Glomerular visceral epithelial cell (primary cell): ENCODE measurements at regions not wholly inside any gene's neighbourhood (a gene's known extent, or its start where the extent isn't known, plus 50 kb on each side); places are given as distances from the start of the nearest gene placed in this dataset.

ENCODE experiments used
- DNase-seq: peaks from one replicate; pipeline ENCODE4 v3.0.0-alpha.2; 2016; ENCODE audit errors: extremely low spot score

- DNase-seq = no peak
Observed at GRCh38 chr1:218135371-218135770, 149.7 kb upstream of the RRP15 start.

DNA sequence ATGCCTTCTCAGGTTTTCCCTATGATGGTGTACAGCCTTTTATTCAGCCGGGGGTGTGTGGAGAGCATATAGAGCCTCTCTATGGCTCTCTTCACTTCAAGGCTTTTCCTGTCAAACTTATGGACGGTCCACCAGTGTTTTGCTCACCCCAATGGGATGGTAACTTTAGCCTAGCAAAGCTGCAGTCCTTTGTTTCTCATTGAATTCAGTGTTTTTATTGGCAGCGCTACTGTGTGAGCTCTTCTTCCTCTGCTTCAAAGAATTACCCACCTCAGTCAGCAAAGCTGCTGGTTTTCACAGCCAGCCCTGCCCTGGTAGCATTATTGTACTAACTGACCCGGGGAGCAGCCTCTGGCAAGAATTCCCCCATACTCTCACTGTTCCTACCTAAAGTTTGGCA is 145.3 kb upstream of the RRP15 start:
- DNase-seq = no peak

GRCh38 chr1:218156595-218156994 is 128.5 kb upstream of the RRP15 start:
- DNase-seq = no peak

DNA sequence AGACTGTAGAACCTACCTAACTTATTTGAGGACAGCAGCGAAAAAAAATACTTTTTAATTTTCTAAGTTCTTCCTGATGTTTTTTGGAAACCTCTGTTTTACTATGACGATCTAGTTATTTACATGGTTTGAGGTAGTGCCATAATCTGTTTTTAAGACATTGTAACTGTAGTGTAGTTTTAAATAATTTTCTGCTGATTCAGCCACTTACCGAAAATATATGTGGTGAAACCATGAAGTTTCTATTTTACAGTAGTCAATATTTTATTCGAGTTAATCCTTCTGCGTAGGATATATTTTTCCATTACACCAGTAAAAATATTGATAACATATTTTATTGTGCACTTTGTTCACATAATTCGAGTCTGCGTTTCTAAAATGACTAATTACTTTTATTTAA is 121.7 kb upstream of the RRP15 start:
- no peak for DNase-seq

DNA sequence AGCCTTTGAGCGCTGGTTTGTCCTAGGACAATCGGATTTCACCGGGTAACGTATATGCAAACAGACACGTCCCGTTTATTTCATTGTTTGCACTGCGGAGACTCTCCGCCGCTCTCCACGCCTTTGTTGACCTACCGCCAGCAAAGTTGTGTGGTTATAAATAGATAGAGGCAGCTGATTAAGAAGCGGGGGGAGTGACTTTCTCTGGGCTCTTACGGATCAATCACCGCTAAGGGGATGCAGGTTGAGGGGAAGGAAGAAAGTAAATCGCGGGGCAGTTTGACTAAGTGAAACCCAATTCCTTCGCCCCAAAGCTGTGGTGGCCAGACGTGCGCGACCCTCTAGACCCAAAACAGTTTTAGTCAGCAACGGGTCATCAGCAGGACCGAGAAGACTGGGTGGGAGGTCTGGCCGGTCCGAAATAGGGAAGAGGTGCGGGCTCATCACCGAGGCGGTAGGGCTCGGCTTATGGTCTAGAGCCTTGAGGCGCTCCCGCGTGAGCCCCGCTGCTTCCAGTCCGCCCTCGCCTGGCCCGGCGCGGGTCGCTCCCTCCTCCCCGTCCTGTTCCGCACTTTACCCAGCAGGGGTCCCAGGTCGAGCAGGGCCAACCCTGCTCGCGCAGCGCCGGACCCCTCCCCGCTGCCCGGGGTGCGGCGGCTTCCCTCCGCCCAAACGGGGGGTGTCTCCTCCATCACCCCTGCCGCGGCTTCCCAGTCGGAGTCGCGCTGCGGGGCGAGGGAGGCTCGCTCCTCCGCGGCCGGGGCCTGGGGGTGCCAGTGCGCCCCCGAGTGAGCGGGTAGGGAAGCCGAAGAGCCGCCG is 120.8 kb upstream of the RRP15 start:
- no peak for DNase-seq

- DNase-seq = peak; percentile 16
Observed at GRCh38 chr1:218164930-218165700, 120.0 kb upstream of the RRP15 start.

DNA sequence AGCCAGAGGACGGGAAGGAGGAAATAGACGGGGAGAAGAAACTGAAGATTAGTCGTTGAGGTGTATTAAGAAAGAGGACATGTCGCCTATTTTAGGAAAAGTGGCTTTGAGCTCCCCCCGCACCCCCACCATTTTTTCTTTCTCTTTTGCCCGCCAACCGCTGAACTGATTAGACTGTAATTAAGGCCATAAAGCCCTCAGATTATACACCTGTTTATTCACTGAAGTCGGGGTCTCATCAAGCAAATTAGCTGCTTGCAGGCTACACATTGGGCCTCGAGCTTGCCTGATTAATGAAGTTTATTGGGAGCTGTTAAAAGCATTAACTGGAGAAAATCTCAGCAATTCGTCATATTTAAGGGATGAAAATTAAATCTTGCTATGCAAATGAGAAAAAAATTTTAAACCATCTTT is 119.4 kb upstream of the RRP15 start:
- DNase-seq = no peak

- DNase-seq = no peak
Observed at GRCh38 chr1:218166268-218166945, 118.7 kb upstream of the RRP15 start.

- peak; percentile 48 for DNase-seq
Observed at GRCh38 chr1:218171302-218171893, 113.7 kb upstream of the RRP15 start.

GRCh38 chr1:218182455-218182854 is 102.6 kb upstream of the RRP15 start:
- DNase-seq = no peak

GRCh38 chr1:218200979-218201378 is 84.1 kb upstream of the RRP15 start:
- no peak for DNase-seq

DNA sequence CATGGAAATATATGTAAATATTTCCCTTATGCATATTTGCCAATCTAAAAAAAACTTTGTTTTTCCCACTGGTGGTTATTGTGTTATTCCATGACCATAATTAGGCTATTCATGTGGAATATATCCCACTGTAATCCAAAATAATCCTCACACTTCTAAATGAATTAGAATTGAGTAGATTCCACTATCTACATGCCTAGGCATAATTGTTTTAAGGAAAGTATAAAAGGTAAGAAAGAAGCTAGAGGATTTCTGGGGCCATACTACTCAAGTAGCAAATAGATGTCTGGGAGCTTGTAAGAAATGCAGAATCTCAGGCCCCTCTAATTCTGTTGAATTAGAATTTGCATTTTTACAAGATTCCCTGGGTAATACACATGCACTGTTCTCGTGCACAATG is 83.5 kb upstream of the RRP15 start:
- no peak for DNase-seq

DNA sequence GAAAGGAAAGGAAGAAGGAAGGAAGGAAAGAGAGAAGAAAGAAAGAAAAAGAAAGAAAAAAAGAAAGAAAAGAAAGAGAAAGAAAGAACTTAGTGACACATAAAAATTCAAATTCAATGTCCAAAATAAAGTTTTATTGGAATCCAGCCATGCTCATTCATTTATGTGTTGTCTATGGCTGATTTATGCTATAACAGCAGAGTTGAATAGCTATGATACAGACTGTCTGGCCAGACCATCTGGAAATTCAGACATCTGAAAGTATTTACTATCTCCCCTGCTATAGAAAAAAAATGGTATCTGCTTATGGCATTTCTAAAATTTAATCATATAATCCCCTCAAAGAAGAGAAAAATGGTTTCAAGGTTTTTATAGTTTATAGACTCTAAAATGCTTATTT is 79.4 kb upstream of the RRP15 start:
- no peak for DNase-seq

GRCh38 chr1:218207194-218207593 is 77.9 kb upstream of the RRP15 start:
- DNase-seq = no peak

DNA sequence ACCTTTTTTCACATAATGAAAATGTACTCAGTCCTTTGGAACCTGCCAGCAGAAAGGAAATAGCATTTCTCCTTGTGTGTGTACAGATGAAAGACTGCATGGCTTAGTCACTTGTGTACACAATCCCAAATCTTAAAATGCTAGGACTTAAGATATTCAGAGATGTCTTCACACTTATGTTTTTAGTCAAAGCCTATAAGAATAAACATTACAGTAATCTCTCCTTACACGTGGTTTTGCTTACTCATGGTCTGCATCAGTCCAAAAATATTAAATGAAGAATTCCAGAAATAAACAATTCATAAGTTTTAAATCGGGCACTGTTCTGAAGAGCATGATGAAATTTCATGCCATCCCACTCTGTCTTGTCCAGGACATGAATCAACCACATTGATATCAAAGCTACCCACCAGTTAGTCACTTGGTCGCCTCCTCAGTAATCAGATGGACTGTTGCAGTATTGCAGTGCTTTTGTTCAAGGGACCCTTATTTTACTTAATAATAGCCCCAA is 75.7 kb upstream of the RRP15 start:
- DNase-seq = peak; percentile 4

DNA sequence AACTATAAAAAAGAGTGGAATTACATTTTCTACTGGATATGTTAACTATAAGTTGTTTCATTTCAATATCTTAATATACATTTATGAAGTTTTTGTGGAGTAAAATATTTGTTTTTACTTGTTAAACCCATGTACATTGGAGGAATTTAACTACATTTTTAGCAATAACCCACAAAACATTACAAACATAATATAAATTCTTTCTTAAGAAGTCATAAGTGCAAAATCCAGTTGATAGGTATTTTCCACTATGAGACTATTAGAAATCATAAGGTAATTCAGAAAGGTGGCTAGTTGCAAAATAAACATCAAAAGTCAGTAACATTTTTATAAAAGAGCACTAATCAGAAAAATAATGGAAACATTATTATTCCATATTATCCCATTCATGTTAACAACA is 73.9 kb upstream of the RRP15 start:
- no peak for DNase-seq

GRCh38 chr1:218217040-218217439 is 68.1 kb upstream of the RRP15 start:
- no peak for DNase-seq

DNA sequence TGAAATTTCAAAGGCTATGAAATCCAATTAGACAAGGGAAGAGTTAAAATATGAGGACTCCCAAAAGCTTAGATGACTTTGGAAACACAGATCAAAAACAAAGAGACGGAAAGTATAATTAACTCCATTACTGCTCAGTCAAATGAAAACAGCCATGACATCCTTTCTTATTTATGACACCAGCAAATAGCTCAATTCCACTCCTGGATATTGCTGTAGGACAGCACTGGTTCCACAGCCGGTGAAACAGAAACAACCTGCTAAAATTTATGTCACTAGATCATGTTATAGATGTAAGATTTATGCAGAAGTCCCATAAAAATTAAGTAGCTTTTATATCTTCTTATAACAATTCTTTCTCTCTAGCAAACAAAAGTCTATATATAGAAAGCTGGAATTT is 65.6 kb upstream of the RRP15 start:
- no peak for DNase-seq

- DNase-seq = no peak
Observed at GRCh38 chr1:218224101-218224500, 61.0 kb upstream of the RRP15 start.

- DNase-seq = no peak
Observed at GRCh38 chr1:218226005-218226404, 59.1 kb upstream of the RRP15 start.
